NCI-H128 (cell line): ENCODE measurements at regions not wholly inside any gene's neighbourhood (a gene's known extent, or its start where the extent isn't known, plus 50 kb on each side); places are given as distances from the start of the nearest gene placed in this dataset.
"Not testable (repeated sequence)": the region's sequence is repeated elsewhere in the genome, so short reads cannot be mapped to it uniquely, and the experiment has no call there.

ENCODE experiments used
- DNase-seq: peaks from one replicate; lab custom pipeline; 2025; ENCODE audit not compliant: unreplicated experiment; lab: John Stamatoyannopoulos, UW

DNA sequence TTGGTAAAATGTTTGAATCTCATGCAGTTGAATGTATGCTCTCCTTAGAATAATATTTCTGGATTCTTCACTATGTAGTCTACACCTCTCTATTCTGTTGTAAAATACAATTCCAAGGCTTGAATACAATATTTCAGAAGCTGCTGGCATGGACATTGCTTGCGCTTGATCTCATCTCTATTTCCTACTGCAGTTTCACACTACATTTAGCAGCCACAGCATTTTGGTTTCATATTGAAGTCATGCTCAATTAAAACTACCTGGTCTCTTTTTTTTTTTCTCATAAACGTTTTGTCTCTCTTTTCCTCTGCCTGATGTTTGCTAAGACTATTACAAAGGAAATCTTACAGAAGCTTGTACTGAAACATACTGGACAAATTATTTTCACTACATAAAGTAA lies 631.0 kb upstream of the TMPRSS15 start:
- DNase-seq: no peak

- no peak for DNase-seq
These were observed 642.3 kb upstream of the TMPRSS15 start for GRCh38 chr21:19045876-19046275.

GRCh38 chr21:19048098-19048672 lies 644.6 kb upstream of the TMPRSS15 start:
- DNase-seq: no peak

- no peak for DNase-seq
These were observed 646.0 kb upstream of the TMPRSS15 start for GRCh38 chr21:19049567-19049966.

- no peak for DNase-seq
These were observed 661.6 kb upstream of the TMPRSS15 start for GRCh38 chr21:19065164-19065563.

DNA sequence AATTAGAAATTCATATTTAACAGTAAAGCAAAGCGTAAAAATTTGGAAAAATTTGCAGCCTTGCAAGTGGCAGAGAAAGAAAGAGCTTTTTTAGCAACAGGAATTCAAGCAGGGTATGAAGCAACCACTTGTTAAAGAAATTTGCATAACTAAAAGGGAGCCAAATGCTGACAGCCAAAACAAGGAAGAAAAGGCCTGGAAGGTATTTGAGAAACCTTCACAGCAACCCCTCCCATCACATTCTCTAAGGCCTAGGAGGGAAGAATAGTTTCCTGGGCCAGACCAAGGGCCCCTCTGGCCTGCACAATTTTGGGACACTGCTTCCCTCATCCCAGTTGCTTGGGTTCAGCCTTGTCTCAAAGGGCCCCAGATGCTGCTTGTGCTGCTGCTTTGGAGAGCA lies 672.4 kb upstream of the TMPRSS15 start:
- DNase-seq: no peak

- no peak for DNase-seq
These were observed 706.1 kb upstream of the TMPRSS15 start for GRCh38 chr21:19109694-19110093.

DNA sequence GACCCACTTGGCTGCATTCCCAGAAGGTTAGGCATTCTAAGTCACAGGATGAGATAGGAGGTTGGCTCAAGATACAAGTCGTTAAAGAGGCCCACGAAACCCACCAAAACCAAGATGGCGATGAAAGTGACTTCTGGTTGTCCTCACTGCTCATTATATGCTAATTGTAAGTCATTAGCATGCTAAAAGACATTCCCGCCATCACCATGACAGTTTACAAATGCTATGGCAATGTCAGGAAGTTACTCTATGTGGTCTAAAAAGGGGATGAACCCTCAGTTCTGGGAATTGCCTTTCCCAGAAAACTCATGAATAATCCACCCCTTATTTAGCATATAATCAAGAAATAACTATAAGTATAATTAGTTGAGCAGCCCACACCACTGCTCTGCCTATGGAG lies 715.7 kb upstream of the TMPRSS15 start:
- DNase-seq: not testable (repeated sequence)

GRCh38 chr21:19120591-19120990 lies 717.0 kb upstream of the TMPRSS15 start:
- no peak for DNase-seq

DNA sequence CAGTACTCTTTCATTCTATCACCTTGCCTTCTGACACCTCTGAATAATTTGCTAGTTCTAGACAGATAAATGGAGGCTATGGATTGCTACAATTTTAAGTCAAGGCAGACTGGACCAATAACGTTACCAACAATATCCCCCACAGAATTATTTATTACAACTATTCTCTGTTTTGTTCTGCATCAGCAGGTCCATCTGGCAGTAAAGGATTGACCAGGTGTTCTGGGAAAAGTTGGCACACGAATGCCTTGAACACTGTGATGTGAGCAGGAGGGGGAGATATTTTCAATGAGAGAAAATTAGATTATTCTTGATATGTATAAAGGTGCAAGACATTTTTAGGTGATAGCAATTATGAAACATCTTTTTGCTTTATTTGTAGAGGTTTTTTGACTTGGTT lies 718.8 kb upstream of the TMPRSS15 start:
- no peak for DNase-seq

DNA sequence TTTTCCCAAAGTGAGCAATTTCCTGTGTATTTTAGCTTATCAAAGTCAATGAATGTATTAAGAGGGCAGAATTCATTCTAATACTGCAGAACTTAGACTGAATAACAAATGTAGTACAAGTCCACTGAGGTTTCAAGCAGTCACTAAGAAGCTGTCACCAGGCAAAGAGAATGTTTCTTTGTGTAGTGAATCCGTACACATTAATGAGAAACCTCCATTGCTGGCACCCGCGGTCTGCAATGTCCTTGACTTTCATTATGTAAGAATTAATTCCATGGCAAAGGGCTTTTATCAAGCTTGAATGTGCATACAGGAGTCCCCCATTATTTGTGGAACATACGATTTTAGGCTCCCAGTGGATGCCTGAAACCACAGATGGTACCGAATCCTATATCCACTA lies 719.5 kb upstream of the TMPRSS15 start:
- DNase-seq: no peak

DNA sequence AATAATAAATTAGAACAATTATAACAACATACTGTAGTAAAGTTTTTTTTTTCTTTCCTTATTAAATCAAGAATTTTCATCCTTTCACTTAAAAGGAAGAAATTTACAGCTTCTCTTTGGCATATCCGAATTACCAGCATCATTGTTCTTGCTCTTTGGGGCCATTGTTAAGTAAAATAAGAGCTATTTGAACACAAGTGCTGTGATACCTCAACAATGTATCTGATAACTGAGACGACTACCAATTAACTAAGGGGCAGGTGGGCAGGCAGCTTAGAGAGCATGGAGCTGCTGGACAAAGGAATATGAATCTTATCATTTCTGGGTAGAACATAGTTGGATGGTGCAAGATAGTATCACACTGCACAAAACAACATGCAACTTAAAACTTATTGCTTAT lies 719.9 kb upstream of the TMPRSS15 start:
- no peak for DNase-seq

- DNase-seq: no peak
These were observed 721.1 kb upstream of the TMPRSS15 start for GRCh38 chr21:19124691-19125090.

DNA sequence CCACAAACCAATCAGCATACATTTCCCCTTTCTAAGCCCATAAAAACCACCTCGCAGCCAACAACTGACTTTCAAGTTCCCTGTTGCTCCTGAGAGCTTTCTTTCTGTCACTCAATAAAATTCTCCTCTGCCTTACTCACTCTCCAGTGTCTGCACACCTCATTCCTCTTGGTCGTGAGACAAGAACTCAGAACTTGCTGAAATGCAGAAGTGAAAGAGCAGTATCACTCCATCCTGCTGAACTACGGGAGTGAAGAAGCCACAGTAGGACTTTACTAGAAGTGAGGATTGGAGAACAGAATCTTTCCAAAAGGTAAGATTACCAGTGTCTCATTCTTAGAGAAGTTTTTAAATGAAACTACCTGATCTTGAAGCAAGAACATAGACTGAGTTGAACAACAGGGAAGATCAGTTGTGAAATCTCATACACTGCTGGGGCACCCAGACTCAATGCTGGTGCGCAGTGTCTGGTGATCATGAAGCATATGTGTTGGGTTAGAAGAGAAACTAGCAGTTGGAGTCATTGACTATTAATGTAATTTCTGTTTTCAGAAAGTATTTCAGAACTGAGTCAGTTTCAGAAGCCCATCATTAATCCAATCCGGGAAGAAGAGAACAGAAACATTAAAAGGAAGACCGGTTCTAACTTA lies 726.9 kb upstream of the TMPRSS15 start:
- no peak for DNase-seq

GRCh38 chr21:19141511-19141910 lies 737.9 kb upstream of the TMPRSS15 start:
- DNase-seq: no peak

- DNase-seq: no peak
These were observed 742.2 kb upstream of the TMPRSS15 start for GRCh38 chr21:19145682-19146293.

DNA sequence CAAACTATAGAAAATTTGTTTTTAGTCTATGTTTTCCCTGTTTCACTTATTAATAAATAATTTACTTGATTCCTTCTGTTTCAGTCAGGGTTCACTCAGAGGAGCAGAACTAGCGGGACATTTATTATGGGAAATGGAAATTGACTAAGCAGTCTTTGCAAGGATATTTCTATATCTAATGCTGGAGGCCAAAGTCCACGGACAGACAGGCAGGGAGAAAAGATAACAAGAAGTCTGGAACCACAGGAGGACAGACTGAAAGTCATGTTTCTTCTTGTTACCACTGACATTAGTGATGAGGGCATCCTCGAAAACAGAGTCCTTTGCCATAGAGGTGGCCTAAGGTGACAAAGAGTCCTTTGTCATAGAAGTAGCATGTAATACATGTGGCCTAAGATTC lies 744.5 kb upstream of the TMPRSS15 start:
- DNase-seq: no peak

DNA sequence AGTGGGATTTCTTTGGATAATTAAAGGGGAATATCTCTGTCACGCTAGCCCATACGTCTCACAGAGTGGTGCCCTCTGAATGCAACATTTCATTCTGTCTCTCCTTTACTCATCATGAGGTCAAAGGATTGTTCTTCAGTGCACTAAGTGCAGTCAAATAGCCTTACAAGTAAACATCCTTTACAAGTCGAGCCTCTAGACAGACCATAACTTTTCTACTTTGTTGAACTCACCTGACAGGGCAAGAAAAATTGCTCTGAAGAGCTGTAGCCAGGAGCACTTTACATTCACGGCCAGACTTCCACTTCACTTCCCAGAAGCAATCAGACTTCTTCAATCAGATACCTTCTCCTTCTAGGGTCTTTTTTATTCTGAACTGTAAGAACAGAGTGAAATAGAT lies 768.0 kb upstream of the TMPRSS15 start:
- DNase-seq: no peak

DNA sequence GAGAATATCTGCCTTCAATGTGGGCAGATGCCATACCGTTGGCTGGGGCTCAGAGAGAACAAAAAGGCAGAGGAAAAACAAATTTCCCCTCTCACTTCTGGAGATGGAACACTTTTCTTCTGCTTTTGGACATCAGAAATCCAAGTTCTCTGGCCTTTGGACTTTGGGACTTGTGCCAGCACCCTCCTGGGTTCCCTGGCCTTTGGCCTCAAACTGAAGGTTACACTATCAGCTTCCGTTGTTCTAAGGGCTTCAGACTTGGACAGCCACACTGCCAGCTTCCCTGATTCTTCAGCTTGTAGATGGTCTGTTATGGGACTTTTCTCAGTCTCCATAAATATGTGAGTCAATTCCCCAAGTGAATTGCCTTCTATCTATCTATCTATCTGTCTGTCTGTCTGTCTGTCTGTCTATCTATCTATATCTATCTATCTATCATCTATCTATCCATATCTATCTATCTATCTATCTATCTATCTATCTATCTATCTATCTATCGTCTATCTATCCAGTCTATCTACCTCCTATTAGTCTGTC lies 778.1 kb upstream of the TMPRSS15 start:
- DNase-seq: no peak

DNA sequence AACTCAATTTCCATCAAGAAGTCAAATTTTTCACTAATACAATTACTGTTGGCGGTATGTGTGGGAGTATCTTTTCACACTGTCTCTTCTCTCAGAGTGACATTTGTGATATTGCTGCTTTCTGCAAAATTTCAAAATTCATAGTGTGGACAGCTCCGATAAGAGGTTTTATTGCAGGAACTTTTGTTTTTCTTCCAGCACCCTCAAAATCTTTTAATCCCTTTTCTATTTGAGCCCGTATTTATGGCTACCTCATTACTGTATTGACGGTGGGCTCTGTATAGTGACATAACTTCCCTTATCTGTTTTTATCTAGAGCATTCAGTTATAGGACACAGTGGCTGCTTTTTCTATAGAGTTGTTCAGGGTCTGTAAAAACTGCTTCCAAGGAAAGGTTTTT lies 794.4 kb upstream of the TMPRSS15 start:
- no peak for DNase-seq

DNA sequence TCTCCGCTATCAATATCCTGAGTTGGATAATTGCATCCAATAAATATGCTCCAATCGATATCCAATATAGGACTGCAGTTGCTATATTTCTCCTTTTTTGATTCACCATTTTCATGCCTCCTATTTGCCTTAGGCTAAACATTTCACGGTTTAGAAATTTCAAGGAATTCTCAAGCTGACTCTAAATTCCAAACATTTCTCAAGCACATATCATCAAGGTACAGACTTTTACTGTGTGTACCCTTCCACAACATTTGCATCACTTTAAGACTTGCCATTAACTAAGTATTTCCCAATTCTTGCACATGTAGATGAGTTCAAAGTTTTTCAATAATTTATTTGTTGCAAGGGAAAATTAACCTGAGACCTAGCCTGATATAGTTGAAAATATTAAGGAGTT lies 795.2 kb upstream of the TMPRSS15 start:
- DNase-seq: no peak

GRCh38 chr21:19218163-19218562 lies 814.6 kb upstream of the TMPRSS15 start:
- DNase-seq: no peak

- DNase-seq: no peak
These were observed 820.5 kb upstream of the TMPRSS15 start for GRCh38 chr21:19224090-19224489.
